Stimulated activated CD4-positive, alpha-beta T cell treated with anti-CD3 and anti-CD28 coated beads, Interleukin-1b, Interleukin-23, amount 100 ng/mL, for 1 hour (primary cell): ENCODE measurements at regions not wholly inside any gene's neighbourhood (a gene's known extent, or its start where the extent isn't known, plus 50 kb on each side); places are given as distances from the start of the nearest gene placed in this dataset.
"Not testable (repeated sequence)": the region's sequence is repeated elsewhere in the genome, so short reads cannot be mapped to it uniquely, and the experiment has no call there.

Experiments
- DNase-seq, 2 donors: peaks; one replicate each; pipeline ENCODE4 v3.0.0-alpha.2; 2020; ENCODE audit warnings: low read depth in 2 of 2

DNA sequence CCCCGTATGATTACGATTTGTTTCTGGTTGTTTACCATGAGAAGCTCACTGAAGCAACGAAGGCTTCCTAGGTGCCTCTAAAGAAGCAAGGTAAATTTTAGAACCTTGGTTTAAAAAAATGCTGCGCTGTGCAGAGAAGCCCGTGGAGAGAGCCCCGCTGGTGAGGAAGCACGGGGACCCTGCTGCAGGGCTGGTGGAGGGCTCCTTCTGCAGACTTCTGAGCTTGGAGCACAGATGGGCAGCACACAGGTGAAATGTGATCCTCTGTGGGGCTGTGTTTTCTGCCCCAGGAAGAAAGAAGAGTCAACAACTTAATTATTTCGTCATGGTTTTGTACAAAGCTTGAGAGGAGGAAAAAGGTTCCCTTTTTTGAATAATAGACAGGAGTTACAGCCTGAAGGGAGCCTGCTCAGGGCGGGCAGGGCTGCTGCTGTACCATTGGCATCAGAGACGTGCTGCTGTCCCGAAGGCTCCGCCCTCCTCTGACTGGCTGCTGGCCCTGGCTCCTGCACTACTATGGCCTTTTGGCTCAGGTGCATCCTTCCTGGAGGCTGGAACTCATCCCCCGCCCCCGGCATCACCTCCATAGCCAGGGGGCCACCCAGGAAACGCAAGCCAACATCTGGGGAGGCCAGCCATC, 108.0 kb upstream of the PLGLB2 start:
- not testable (repeated sequence) for DNase-seq

- not testable (repeated sequence) for DNase-seq
These were observed 106.8 kb upstream of the PLGLB2 start for GRCh38 chr2:87640961-87641563.

- DNase-seq: not testable (repeated sequence)
These were observed 104.7 kb upstream of the PLGLB2 start for GRCh38 chr2:87643165-87643564.

DNA sequence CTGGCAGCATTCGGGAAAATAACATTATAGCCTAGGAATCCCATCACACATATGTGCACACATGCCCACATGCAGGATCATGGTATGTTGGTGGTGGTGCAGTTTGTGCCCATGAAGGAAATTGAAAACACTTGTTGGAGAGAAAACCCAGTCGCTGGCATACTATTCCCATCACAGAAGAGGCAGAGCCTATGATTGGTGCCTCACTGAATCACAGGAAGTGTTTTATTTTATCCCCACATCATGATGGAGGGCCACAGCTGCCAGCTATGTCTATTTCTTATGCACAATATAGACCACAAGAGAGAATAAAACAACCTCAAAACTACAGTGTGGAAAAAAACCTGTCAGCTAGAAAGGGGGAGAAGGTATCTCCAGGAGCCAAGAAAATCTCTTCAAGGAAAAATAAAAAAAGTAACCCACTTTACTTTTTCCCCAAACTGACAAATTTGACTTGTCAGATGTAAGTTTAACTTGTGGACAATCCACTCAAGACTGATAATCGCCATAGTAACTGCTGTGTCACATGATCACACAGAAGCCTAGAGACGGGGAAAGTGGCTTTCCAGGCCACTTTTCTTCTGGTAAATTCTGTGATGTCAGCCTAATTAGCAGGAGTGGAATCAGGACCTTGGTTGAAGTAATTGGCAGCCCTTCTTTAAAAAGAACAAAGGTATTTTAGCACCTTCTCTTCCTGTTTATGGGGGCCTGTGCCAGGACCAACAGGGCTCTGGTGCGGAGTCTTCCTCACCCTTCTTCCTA, 100.0 kb upstream of the PLGLB2 start:
- not testable (repeated sequence) for DNase-seq

DNA sequence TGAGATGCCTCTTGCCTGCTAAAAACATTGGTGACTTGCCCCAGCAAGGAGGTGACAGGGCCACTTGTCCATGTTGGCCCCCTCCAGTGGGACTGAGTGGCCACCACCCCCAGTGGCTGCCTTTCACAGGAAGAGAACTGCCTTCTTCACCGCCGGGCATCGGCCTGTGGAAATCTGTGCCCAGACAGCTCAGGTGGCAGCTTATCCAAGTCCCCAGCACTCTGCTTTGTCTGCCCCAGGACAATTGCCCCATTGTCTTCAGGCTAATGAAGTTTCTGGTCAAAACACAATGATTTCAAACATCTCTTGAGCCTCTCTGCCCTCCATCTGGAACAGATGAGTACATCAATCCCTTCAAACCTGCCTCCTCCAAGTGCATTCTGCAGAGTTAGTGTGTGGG, 99.1 kb upstream of the PLGLB2 start:
- not testable (repeated sequence) for DNase-seq

GRCh38 chr2:87649871-87650270, 98.0 kb upstream of the PLGLB2 start:
- DNase-seq: not testable (repeated sequence)

- not testable (repeated sequence) for DNase-seq
These were observed 97.0 kb upstream of the PLGLB2 start for GRCh38 chr2:87650837-87651236.

GRCh38 chr2:87651589-87651988, 96.3 kb upstream of the PLGLB2 start:
- not testable (repeated sequence) for DNase-seq

DNA sequence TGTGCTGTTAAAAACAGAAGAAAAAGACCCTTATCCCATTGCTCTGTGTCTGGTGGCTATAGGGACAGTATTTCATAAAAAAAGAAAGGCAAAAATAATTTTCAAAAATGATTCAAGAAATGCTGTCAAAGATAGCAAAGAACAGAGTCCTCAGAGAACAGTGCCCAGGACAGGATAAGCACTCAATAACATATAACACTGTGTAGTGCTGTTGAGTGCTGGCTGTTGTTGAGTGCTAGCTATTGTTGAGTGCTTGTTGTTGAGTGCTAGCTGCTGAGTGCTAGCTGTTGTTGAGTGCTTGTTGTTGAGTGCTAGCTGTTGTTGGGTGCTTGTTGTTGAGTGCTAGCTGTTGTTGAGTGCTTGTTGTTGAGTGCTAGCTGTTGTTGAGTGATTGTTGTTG, 94.5 kb upstream of the PLGLB2 start:
- not testable (repeated sequence) for DNase-seq

DNA sequence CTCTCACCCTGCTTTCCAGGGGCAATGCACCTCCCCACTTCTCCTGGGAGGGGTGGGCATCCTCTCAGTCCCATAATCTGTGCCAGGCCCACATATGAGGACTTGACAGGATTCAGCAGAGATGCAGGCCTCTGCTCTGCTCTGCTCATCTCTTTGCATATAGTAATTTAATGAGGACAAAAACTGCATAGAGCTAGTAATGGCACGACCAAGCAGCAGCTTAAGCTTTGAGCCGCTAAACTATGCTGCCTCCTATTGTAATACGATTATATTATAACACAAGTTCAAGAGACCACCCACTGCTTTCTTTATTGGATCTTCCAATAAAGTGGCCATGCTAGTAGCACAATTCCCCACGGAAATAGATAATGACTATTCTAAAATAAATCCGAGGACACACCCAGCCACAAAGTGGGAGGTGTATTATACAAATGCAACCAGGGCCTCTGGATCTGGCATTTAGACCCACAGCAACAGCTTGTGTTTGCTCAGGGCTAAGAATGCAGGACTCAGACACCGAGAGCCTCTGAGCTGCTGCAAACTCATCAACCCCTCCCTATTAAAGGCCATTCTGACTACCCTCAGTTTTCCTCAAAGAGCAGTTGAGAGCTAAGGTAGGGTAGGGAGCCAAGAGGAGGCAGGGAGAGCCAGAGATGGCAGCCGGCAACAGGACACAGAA, 93.6 kb upstream of the PLGLB2 start:
- DNase-seq: not testable (repeated sequence)

DNA sequence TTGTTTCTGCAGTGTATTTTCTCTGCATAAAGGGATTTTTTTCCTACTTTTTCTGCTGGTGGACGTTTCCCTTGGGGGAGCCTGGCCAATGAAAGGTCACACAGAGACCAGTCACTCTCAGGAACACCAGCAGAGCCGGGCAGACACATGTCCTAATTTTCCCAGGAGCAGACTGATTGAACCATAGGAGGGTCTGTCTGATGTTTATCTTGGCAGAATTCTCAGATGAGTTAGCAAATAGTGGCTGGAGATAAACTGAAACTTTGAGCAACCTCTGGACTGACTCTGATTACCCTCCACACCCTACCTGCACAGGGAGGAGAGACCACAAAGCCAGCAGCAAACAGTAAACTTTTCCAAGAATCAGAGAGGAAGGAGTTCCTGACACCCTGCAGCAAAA, 90.0 kb upstream of the PLGLB2 start:
- DNase-seq: not testable (repeated sequence)

DNA sequence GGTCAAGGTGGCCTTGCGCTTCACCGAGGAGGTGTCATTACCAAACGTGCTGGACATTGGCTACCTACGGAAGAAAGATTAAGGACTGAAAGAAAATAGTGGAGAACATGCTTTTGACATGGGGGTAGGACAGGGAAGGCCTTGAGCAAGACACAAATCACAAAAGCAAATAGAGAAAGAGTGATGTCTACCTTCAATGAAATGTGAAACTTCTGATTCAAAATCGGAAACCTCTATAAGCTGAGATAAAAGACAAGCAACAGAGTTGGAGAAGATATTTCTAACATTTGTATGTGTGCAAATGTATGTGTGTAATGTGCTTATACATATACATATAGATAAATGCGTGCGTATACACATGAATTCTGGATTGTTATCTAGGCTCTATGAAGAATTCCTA, 89.5 kb upstream of the PLGLB2 start:
- not testable (repeated sequence) for DNase-seq

DNA sequence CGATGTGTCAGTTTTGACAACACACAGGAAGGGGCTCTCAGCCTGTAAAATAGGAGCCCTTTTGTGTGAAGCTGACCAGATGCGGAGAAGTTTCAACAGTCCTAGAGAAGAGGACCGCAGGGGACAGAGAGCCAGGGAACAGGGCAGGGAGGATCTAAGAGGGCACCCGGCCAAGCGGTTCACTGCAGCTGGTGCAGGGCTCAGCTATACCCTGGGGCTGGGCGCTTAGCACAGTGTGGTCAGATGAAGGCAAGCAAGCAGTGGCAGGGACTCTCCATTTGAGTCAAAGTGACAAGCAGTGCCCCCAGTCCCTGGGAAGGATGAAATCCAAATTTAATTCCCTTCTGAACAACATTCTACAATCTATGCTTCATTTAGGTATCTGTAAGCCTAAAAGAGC, 88.9 kb upstream of the PLGLB2 start:
- not testable (repeated sequence) for DNase-seq

GRCh38 chr2:87660164-87660563, 87.7 kb upstream of the PLGLB2 start:
- not testable (repeated sequence) for DNase-seq

DNA sequence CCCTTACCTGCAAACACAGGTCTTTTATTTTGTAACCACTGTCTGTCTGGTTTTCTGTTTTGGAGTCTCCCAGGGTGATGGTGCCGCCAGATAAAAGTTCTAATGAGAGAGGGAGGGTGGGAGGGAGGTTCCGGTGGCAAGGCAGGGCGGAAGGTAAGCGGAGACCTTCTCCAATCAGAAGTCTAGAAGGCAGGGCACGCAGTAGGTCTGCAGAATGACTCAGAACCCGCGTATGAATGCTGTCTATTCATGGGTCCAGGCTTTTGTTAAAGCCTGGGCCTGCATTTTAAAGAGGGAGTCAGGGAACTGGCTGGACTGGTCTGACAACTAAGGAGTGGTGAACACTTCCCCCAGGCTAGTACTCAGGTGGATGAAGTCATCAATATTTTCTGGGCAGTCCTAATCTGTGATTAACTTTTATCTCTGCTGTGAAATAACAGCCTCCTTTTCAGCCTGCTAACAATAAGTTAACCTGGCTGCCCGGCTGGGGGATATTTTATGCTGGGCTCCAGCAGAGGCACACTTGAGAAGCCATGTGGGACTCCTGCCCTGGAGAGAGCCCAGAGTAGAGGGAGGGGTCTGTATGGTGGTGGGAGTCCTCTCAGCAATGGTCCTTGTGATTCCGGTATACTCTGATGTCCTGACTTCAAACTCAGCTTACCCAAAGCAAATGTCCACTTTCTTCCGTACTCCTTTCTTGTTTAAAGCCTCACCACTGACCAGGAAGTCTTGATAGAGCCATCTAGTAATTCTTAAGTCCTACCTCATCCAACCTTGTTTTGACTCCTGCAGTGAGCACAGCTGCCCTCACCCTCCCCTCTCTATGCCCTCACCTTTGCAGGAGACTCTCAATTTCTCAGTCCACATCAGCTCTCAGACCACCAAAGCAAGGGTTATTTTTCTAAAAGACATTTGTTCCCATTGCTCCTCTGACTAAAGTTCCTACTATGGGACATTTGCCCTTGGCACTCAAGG, 85.3 kb upstream of the PLGLB2 start:
- DNase-seq: not testable (repeated sequence)

GRCh38 chr2:87663347-87663746, 84.5 kb upstream of the PLGLB2 start:
- DNase-seq: not testable (repeated sequence)

DNA sequence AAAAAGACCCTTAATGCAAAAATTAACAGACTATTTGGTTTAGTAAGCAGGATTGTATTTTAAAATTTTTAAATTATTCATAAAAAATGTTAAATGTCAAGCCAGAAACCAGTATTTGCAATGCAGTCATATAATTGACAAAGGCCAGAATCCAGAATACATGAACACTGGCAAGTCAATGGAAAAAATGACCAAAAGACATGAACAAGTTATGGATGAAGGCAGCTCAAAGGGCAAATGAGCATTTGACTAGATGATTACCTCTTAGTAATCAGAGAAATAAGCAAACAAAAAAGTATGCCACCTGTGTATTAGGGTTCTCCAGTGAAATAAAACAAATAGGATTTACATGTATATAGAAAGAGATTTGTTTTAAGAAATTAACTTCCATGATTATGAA, 80.9 kb upstream of the PLGLB2 start:
- not testable (repeated sequence) for DNase-seq

DNA sequence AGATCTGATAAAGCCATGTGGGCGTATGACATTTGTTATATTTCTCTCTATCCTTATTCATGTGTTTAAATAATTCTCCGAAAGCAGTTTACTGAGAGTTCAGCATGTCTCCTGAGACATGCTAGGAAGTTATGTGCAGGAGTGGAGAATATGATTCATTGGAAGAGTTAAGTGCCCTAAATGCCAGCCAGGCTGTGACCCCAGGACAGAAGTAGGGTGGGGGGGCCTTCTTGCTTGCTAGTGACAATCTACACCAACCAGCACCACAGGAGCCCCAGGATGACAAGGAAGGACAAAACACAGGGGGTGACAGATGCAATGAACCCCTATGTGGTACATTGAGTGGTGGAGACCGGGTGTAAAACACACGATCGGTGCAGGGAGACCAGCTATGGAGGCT, 79.5 kb upstream of the PLGLB2 start:
- DNase-seq: not testable (repeated sequence)

DNA sequence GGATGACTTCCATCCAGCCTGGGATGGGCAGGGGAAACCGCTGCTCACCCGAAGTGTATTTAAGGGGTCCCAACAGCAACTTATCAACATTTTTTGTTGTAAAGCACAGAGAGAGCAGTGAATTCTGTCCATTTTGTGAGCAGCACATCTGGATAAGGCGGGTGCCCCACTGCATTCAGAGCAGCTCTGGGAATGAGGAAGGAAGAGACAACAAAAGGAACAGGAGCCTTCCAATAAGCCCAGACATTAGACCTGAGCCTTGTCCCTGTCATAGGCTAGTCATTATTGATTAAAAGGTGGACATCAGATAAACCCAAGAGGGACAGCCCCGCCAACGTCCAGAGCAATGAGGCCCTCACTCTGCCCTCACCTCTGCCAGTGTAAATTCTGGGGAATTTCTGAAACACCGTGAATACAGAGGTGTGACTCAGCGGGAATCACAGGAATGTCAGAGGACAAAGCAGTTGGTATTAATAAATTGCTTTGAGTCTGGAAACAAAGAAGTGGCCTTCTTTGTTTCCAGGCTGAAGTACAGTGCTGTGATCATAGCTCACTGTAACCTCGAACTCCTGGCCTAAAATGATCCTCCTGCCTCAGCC, 78.2 kb upstream of the PLGLB2 start:
- not testable (repeated sequence) for DNase-seq

GRCh38 chr2:87672404-87672803, 75.5 kb upstream of the PLGLB2 start:
- DNase-seq: not testable (repeated sequence)

- DNase-seq: not testable (repeated sequence)
These were observed 73.2 kb upstream of the PLGLB2 start for GRCh38 chr2:87674729-87675128.
